HFFc6 (cell line): ENCODE measurements at regions not wholly inside any gene's neighbourhood (a gene's known extent, or its start where the extent isn't known, plus 50 kb on each side); places are given as distances from the start of the nearest gene placed in this dataset.

Source experiments
- DNase-seq: peaks from one replicate; pipeline ENCODE4 v3.0.0-alpha.2; 2018
- H3K27ac Mint-ChIP-seq: 2 replicates; pipeline ENCODE4 v1.8.0; 2020; ENCODE audit warnings: mild to moderate bottlenecking, mixed read lengths
- H3K27me3 Mint-ChIP-seq: 2 replicates; pipeline ENCODE4 v1.8.0; 2021; ENCODE audit warnings: mild to moderate bottlenecking, moderate library complexity, mixed read lengths; ENCODE audit not compliant: insufficient read depth
- H3K36me3 Mint-ChIP-seq: 2 replicates; pipeline ENCODE4 v1.8.0; 2021; ENCODE audit warnings: low read depth, mixed read lengths
- H3K4me1 Mint-ChIP-seq: 2 replicates; pipeline ENCODE4 v1.8.0; 2020; ENCODE audit warnings: low read depth, mixed read lengths
- H3K4me3 Mint-ChIP-seq: 2 replicates; pipeline ENCODE4 v1.8.0; 2020; ENCODE audit warnings: mild to moderate bottlenecking, moderate library complexity, mixed read lengths
- H3K9me3 Mint-ChIP-seq: 2 replicates; pipeline ENCODE4 v1.8.0; 2020; ENCODE audit warnings: mild to moderate bottlenecking, mixed read lengths
- TF ChIP-seq, protein P1 (sequence below): fragments of 200-600 bp; sonication (generic); IDR thresholded peaks from 2 replicates; pipeline ENCODE4 v1.5.0; 2021; ENCODE audit warnings: antibody characterized with exemption, mild to moderate bottlenecking

DNA sequence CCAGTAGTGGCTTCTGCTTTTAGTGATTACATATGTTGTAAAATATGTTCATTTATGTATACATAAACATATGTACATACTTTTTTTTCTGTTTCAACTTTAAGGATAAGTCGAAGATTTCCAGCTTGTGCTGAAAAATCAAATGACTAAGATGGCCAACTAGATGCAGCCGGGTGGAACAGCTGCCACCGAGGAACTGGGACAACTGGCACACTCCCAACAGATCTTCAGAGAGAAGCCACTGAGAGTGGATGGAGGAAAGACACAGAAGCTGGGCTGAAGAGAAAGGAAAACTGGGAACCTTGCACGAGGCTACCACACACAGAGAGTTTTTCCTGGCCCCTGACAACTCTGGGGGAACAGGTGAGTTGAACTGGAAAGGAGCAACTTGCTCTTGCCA lies 207.5 kb downstream of the FAM47B start:
- H3K36me3 Mint-ChIP-seq = no peaks in the 10 kb centered on the region
- peaks cover 8% of the 10 kb centered on the region for H3K27me3 Mint-ChIP-seq
- TF ChIP-seq, protein P1, sequence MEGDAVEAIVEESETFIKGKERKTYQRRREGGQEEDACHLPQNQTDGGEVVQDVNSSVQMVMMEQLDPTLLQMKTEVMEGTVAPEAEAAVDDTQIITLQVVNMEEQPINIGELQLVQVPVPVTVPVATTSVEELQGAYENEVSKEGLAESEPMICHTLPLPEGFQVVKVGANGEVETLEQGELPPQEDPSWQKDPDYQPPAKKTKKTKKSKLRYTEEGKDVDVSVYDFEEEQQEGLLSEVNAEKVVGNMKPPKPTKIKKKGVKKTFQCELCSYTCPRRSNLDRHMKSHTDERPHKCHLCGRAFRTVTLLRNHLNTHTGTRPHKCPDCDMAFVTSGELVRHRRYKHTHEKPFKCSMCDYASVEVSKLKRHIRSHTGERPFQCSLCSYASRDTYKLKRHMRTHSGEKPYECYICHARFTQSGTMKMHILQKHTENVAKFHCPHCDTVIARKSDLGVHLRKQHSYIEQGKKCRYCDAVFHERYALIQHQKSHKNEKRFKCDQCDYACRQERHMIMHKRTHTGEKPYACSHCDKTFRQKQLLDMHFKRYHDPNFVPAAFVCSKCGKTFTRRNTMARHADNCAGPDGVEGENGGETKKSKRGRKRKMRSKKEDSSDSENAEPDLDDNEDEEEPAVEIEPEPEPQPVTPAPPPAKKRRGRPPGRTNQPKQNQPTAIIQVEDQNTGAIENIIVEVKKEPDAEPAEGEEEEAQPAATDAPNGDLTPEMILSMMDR = no peak
- no peaks in the 10 kb centered on the region for H3K9me3 Mint-ChIP-seq
- no peak overlapping the region for H3K27ac Mint-ChIP-seq
- H3K4me3 Mint-ChIP-seq = no peak overlapping the region
- no peak for DNase-seq
- H3K4me1 Mint-ChIP-seq = no peaks in the 10 kb centered on the region

DNA sequence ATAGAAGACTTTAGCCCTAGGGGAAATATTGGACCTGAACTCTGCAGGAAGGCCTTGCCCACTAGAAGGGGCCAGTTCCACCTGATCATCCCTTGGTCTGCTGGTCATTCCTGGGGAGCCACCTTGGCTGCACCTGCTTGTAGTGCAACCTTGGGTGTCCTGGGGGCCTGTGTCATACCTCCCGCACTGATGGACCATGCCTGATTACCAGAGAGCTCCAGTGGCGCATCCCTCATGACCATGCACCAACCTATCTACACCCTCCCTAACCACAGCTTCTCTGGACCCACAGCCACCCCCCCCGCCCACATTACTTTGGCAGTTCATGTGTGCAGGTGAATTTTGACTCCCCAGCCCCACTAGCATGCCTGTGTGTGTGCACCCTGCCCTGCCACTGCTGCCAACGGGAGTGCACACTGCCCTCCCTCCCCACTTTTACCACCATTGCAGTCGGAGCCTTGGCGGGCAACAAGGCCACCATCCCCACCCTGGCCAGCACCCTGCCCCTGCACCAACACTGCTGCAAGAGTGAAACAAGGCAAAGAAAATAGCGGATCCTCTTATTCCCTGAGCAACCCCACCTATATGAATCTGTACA lies 208.1 kb downstream of the FAM47B start:
- TF ChIP-seq, protein P1 = no peak
- no peaks in the 10 kb centered on the region for H3K36me3 Mint-ChIP-seq
- no peak overlapping the region for H3K4me3 Mint-ChIP-seq
- DNase-seq = no peak
- no peaks in the 10 kb centered on the region for H3K9me3 Mint-ChIP-seq
- H3K4me1 Mint-ChIP-seq = no peaks in the 10 kb centered on the region
- H3K27me3 Mint-ChIP-seq = peaks cover 8% of the 10 kb centered on the region
- no peak overlapping the region for H3K27ac Mint-ChIP-seq

DNA sequence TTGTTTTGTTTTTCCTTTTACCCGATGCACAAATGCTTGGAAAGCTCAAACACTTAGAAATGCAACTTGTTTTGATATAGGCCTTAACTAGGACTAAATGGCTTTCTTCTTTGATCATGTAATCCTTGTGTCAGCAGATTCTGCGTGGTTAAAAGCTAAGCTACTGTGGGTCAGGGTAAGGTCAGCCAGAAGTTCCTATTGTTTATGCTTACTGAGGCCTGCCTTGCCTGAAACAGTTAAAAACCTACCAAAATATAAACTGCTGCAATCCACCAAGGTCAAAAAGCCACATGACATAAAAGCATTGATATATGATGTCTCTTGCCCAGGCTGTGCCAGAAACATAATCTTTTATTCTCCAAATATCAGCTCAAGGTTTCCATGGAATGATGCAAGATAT lies 223.4 kb downstream of the FAM47B start:
- Mint-ChIP-seq H3K4me3 (no peak overlapping the region), H3K4me1 (no peaks in the 10 kb centered on the region), H3K36me3 (no peaks in the 10 kb centered on the region), H3K9me3 (no peaks in the 10 kb centered on the region), H3K27ac (no peak overlapping the region), H3K27me3 (peaks cover 2% of the 10 kb centered on the region; the same call in 1 of the 2 replicates)
- DNase-seq = no peak
- TF ChIP-seq, protein P1 = no peak
